Loucy (cell line): ENCODE measurements at regions not wholly inside any gene's neighbourhood (a gene's known extent, or its start where the extent isn't known, plus 50 kb on each side); places are given as distances from the start of the nearest gene placed in this dataset.
"Not testable (repeated sequence)": the region's sequence is repeated elsewhere in the genome, so short reads cannot be mapped to it uniquely, and the experiment has no call there.

Source experiments
- EZH2phosphoT487 ChIP-seq: fragments of 200-600 bp; IDR thresholded peaks from 2 replicates; pipeline ENCODE4 v1.6.1; 2018; ENCODE audit warnings: antibody characterized with exemption, mild to moderate bottlenecking, moderate library complexity, borderline replicate concordance
- TF ChIP-seq, protein P1 (sequence below): fragments of 200-600 bp; sonication (generic); conservative IDR thresholded peaks from 2 replicates; pipeline ENCODE4 v1.5.1; 2014; ENCODE audit warnings: mild to moderate bottlenecking, antibody characterized with exemption, low read length

DNA sequence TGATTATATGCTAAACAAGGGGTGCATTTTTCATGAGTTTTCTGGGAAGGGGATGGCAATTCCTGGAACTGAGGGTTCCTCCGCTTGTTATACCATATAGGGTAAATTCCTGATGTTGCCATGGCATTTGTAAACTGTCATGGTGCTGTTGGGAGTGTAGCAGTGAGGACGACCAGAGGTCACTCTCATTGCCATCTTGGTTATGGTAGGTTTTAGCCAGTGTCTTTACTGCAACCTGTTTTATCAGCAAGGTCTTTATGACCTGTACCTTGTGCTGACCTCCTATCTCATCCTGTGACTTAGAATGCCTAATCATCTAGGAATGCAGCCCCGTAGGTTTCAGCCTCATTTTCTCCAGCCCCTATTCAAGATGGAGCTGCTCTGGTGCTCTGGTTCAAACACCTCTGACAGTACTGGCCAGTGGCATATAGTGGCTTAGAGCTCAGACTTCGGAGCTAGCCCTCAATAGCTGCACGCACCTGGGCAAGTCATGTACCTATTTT is 154.2 kb upstream of the DPH6 start:
- TF ChIP-seq, protein P1, sequence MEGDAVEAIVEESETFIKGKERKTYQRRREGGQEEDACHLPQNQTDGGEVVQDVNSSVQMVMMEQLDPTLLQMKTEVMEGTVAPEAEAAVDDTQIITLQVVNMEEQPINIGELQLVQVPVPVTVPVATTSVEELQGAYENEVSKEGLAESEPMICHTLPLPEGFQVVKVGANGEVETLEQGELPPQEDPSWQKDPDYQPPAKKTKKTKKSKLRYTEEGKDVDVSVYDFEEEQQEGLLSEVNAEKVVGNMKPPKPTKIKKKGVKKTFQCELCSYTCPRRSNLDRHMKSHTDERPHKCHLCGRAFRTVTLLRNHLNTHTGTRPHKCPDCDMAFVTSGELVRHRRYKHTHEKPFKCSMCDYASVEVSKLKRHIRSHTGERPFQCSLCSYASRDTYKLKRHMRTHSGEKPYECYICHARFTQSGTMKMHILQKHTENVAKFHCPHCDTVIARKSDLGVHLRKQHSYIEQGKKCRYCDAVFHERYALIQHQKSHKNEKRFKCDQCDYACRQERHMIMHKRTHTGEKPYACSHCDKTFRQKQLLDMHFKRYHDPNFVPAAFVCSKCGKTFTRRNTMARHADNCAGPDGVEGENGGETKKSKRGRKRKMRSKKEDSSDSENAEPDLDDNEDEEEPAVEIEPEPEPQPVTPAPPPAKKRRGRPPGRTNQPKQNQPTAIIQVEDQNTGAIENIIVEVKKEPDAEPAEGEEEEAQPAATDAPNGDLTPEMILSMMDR, result not testable (repeated sequence)
- not testable (repeated sequence) for TF ChIP-seq EZH2phosphoT487
